Testis (tissue), 2 donors: ENCODE measurements at regions not wholly inside any gene's neighbourhood (a gene's known extent, or its start where the extent isn't known, plus 50 kb on each side); places are given as distances from the start of the nearest gene placed in this dataset.

Experiments used
- POLR2A ChIP-seq: fragments of 450-650 bp; IDR thresholded peaks from one replicate; pipeline ENCODE4 v1.6.1; 2017; ENCODE audit warnings: antibody characterized with exemption, mild to moderate bottlenecking, moderate library complexity
- TF ChIP-seq, protein P1 (sequence below), 3 experiments: fragments of 450-650 bp in 2 of 3; fragments of 200-600 bp in 1 of 3; sonication (generic) in 1 of 3; IDR thresholded peaks; one replicate each; pipeline ENCODE4 v1.5.1; 2016 to 2019; ENCODE audit warnings: antibody characterized with exemption in 3 of 3, mild to moderate bottlenecking in 2 of 3, moderate library complexity in 1 of 3

DNA sequence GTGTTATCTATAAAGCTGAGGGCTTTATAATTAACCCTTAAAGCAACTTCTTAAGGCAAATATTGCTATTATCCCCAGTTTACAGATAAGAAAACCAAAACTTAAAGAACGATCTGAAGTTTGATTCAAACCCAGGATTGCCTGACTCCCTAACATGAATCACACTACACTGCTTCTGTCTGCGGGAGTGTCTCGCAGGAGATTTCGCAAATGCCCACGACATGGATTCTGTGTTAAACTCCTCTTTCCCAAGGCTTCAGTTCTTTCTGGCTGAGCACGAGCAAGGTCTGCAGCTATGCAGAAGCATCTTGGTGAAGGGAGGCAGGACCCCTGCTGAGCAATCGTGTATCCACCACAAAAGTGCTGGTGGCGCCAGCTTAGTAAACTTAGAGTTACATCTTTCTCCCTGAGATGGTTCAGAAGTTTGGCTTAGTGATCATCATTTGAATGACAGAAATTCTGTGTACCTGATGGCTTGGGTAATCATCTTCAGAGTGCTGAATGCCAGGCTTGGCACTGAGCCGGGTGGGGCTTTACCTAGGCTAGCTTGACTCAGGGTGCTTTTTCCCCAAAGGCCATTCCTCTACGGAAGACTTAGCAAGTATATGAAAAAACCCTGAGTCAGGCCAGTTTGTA, 81.4 kb upstream of the PIK3R1 start:
- TF ChIP-seq POLR2A, result no peak
- TF ChIP-seq, protein P1, sequence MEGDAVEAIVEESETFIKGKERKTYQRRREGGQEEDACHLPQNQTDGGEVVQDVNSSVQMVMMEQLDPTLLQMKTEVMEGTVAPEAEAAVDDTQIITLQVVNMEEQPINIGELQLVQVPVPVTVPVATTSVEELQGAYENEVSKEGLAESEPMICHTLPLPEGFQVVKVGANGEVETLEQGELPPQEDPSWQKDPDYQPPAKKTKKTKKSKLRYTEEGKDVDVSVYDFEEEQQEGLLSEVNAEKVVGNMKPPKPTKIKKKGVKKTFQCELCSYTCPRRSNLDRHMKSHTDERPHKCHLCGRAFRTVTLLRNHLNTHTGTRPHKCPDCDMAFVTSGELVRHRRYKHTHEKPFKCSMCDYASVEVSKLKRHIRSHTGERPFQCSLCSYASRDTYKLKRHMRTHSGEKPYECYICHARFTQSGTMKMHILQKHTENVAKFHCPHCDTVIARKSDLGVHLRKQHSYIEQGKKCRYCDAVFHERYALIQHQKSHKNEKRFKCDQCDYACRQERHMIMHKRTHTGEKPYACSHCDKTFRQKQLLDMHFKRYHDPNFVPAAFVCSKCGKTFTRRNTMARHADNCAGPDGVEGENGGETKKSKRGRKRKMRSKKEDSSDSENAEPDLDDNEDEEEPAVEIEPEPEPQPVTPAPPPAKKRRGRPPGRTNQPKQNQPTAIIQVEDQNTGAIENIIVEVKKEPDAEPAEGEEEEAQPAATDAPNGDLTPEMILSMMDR (IDR thresholded peaks at IDR 0.05), result no peak
